GM12892 (cell line): ENCODE measurements at regions not wholly inside any gene's neighbourhood (a gene's known extent, or its start where the extent isn't known, plus 50 kb on each side); places are given as distances from the start of the nearest gene placed in this dataset.

Experiments used
- DNase-seq: peaks from one replicate; pipeline ENCODE4 v3.0.0; 2011; ENCODE audit not compliant: insufficient read length
- FAIRE-seq: peaks from 2 replicates; lab custom pipeline; 2011; peaks lifted over from hg19 to GRCh38; lab: Jason Lieb, UNC
- POLR2A ChIP-seq: IDR thresholded peaks from 2 replicates; pipeline ENCODE4 v1.6.1; 2011; ENCODE audit warnings: low read depth, low read length, control low read depth
- POLR2AphosphoS5 ChIP-seq: IDR thresholded peaks from 2 replicates; pipeline ENCODE4 v1.6.1; 2011; ENCODE audit warnings: low read depth, low read length, control low read depth
- TAF1 ChIP-seq: IDR thresholded peaks from 2 replicates; pipeline ENCODE4 v1.6.1; 2011; ENCODE audit warnings: low read depth, mild to moderate bottlenecking, control low read depth, low read length, borderline replicate concordance

DNA sequence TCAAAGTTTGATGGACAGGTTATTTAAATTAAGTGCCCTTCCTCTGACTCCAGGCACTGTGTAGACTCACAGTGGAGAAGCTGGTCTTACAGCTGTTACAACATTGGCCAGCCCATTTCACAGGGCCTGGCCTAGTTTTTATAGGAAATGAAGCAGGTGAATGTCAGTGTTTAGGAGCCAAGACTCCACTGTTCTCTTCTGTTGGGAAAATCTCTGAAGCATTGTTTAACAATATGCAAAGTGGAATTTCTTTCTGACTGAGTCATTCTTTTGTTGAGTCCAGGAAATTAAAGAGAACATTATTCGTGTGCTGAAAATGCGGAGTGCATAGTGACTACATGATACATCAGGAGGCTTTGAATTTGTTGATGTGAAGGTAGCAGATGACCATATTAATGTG is 64.7 kb downstream of the ARRDC4 start:
- no peak for FAIRE-seq

DNA sequence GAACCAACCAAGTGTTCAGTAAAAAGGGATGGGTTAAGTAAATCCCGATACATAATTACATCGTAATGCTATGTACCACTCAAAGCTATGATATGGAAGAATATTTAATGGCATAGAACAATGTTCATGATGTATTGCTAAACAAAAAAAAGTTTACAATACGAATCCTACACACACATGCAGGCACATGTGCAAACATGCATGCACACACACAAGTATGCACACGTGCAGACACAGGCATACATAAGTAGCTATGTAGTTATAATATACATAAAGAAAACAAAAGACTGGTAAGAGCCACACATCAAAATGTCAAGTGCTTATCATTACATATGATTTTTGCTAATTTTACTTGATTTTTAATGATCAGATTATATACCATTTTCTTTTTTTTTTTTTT is 74.2 kb downstream of the ARRDC4 start:
- DNase-seq (no peak), FAIRE-seq (no peak)
- TF ChIP-seq POLR2A (no peak), POLR2AphosphoS5 (no peak), TAF1 (no peak)

More for the DNA sequence above, 64.7 kb downstream of the ARRDC4 start:
- TF ChIP-seq POLR2A (no peak), POLR2AphosphoS5 (no peak), TAF1 (no peak)
- DNase-seq = no peak

DNA sequence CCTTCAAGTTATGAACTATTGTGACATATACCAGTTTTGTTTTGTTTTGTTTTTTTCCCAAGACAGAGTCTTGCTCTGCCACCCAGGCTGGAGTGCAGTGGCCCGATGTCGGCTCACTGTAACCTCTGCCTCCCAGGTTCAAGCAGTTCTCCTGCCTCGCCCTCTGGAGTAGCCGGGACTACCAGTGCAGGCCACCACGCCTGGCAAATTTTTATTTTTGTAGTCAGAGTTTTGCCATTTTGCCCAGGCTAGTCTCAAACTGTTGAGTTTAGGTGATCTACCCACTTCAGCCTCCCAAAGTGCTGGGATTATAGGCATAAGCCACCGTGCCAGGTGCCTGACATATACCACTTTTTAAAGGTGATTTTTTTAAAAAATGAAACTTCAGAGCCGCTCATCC is 74.6 kb downstream of the ARRDC4 start:
- DNase-seq (no peak), FAIRE-seq (no peak)
- TF ChIP-seq POLR2A = no peak
- no peak for TF ChIP-seq TAF1
- TF ChIP-seq POLR2AphosphoS5 = no peak

DNA sequence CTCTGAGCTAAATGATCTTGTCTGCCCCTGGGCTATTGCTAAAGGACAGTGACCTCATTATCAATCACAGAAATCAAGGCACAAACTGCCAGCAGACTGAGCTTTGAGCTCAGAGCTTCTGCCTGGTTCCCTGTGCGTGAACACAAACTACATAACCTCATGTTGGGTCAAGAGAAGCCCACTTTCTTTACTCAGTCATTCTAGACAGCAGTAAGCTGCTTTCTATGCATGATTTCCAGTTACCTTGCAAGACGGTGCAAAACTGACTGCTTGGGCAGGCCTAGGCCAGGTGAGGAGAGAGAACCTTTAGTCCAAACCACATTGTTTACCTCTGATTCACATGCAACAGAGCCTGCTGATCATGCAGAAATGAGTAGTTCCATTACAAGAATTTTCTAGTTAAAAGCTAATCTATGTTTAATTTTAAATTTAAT is 75.1 kb downstream of the ARRDC4 start:
- TF ChIP-seq POLR2AphosphoS5 (no peak), POLR2A (no peak), TAF1 (no peak)
- DNase-seq (no peak), FAIRE-seq (no peak)

DNA sequence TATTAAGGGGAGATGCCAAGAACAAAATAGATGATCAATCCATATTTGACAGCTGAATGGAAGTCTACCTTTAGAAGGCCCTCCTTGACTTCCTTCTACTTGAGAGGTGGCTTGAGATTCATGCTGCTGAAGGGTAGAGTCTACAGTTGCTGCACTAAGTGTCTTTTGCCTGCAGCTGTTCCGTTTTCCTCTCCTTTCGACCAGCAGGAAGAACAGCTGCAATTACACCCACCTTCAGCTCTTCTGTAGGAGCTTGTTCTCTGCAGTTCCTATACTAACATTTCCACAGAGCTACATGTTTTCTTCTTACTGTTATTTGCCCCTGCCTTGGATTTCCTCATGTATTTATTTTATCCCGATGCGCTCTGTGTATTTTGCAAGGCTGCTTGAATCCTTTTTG is 79.1 kb downstream of the ARRDC4 start:
- no peak for FAIRE-seq

DNA sequence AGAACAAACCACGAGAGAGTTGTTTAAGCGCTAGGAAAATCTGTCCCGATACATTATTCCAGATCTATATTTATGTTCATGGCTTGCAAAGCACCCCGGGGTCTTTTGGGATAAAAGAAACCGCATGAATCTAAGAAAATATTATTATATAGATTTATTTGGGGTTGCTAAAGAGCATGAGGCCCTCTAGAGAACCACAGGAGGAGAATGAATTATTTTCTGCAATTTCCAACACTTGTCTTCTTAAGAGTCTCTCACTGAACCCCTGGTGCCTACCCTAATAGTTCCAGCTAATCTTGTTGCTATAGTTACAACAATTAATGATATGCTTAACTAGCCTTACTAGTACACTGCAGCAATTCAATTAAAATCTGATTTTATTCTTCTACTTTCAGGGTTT is 79.6 kb downstream of the ARRDC4 start:
- FAIRE-seq = no peak

More for the DNA sequence above, 79.1 kb downstream of the ARRDC4 start:
- no peak for DNase-seq
- TF ChIP-seq POLR2A = no peak
- no peak for TF ChIP-seq TAF1

DNA sequence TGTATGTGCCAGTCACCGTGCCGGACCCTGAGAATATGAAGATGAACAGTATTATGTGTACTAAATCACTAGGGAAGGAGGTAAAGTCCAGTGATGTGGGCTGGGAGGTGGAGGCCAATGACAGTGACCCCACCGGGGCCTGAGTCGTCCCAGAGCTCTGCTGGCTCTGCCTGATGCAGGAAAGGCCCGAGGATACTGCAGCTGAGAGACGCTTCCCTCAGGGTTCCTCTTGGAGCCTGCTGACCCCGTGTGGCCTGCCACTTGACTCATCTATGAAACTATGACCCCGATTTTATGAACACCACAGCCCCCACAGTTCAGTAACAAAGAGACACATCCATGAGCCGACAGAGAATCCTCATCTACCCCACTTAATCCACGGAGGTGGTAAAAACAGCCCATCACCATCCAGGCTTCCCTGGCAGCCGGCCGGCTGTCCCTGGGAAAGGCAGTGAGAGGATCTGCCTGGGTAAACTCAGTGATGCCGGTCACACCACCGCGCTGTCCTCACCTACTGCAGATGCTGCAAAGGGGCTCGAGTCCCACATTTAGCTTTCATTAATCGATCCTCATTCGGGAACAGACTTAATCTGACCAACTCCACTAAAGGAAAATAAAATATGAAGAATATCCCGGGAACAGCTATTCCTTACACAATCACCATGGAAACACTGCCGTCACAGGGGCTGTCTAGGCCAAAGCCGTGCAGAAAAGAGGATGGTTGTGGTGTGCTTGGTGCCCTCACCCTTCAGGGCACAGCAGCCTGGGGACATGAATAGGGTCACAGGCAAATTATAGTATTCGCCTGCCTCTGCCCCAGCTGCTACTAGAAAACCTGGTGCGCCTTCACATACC is 82.9 kb downstream of the ARRDC4 start:
- DNase-seq (no peak), FAIRE-seq (no peak)
- TF ChIP-seq POLR2AphosphoS5 (no peak), POLR2A (no peak), TAF1 (no peak)

More for the DNA sequence above, 79.6 kb downstream of the ARRDC4 start:
- no peak for DNase-seq
- TF ChIP-seq POLR2AphosphoS5 (no peak), TAF1 (no peak)

DNA sequence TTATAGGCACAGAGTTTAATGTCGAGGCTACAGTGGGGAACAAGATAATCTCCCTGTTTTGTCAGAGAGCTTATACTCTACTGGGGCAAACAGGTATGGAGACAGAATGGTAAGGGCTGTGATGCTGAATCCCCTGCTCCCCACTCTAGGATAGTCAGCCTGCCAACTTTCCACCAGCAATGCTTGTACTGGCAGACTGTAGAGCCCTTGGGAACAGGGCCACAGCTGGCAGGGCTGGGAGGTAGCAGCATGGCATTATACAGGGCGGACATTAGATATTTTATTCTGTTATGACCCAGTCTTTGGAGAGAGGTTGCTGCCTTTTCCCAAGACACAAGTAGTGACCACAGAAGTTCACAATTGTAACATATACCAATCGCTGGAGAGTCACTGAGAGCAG is 91.2 kb downstream of the ARRDC4 start:
- DNase-seq = no peak
- FAIRE-seq = no peak
- no peak for TF ChIP-seq POLR2AphosphoS5
- TF ChIP-seq TAF1 = no peak
- no peak for TF ChIP-seq POLR2A

DNA sequence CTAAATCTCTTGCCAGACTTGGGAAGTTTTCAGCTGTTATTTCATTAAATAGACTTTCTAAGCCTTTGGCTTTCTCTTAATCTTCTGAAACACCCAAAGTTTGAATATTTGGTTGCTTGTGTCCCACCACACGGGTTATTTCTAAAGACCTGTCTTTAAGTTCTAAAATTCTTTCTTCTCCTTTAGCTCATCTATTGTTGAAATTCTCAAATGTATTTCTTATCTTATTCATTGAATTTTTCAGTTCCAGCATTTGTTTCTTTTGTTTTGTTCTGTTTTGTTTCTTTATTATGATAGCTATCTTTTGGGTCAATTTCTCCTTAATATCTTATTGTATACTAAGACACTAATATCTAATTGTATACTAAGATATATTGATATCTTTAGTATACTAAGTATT is 97.0 kb downstream of the ARRDC4 start:
- no peak for TF ChIP-seq TAF1
- no peak for TF ChIP-seq POLR2AphosphoS5
- TF ChIP-seq POLR2A = no peak
- no peak for DNase-seq
- no peak for FAIRE-seq

DNA sequence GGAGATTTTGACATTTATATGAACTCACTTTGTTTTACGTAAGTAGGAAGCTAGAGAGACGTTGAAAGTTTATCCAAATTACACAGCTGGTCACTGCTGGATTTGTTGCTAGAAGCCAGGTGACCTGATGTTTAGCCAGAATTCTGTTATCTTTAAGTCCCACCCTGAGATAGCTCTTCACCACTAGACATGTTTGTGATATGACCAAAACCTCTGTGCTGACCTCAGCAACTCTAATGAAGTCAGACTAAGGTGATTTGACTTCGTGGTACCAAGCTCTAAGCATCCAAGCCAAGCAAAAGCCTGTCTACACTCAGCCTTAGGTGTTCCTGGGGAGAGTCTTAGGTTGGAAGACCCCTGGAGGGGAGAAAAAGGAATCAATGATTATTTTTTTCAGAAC is 102.4 kb downstream of the ARRDC4 start:
- TF ChIP-seq POLR2AphosphoS5 (no peak), POLR2A (no peak), TAF1 (no peak)
- FAIRE-seq (no peak), DNase-seq (no peak)

DNA sequence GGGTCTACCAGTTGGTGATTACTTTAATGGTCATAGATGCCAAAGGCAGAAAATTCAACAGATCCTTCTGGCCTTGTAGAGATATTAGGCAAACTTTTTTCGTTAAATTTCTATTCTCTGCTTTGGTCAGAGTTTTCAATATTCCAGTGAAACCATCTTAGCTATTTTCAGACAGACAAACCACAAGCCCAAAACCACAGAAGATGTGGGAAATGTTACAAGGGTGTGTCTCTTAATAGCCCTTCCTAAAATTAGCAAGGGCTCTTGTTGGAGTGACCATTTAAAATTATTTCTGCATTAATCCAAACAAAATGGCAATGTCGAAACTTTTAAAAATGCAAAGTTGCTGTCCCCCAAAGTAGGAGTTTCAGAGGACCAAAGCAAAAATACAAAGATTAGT is 102.8 kb downstream of the ARRDC4 start:
- FAIRE-seq (no peak), DNase-seq (no peak)
- TF ChIP-seq POLR2AphosphoS5 = no peak
- TF ChIP-seq POLR2A = no peak
- TF ChIP-seq TAF1 = no peak

DNA sequence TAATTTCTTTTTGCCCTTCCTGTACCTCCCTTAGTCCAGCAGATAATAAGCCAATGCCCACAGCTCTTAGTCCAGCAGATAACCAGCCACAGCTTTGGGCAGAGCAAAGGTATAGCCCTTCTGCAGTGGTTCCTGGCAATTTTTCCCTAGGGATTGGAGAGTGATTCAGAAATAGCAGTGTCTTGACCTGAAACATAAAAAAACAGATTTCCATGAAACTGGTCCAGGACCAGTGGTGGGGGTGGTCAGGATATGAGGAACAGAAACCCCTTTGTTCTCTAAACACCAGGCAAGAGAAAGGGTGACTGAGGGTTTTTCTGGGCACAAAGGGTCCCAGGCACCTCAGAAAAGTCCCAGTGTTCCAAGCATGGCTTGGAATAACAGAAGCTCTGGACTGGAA is 103.4 kb downstream of the ARRDC4 start:
- TF ChIP-seq POLR2AphosphoS5 (no peak), TAF1 (no peak), POLR2A (no peak)
- DNase-seq = no peak
- no peak for FAIRE-seq

DNA sequence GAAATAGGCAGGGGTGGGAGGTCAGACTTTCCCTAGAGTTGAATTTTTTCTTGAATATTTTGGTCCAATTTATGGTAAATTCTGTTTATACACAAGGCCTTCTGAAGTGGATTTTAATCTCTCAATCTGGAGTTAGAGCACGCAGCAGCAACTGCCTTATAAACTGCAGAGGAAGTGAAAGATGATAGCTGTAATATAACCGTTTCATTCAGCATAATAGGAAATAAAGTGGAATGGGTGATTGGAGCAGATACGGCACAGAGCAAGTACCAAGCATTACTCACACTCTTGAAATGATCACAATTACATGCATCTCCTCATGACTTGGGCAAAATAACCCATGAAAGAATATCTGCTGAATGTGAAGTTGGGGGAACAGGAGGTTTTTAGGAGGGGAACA is 106.8 kb downstream of the ARRDC4 start:
- TF ChIP-seq POLR2A (no peak), TAF1 (no peak)
- FAIRE-seq (no peak), DNase-seq (no peak)
